IPS-18c (cell line): ENCODE measurements at regions not wholly inside any gene's neighbourhood (a gene's known extent, or its start where the extent isn't known, plus 50 kb on each side); places are given as distances from the start of the nearest gene placed in this dataset.

Experiments
- H3K4me3 ChIP-seq: 2 replicates; pipeline ENCODE4 v1.7.0; 2013; ENCODE audit warnings: low read depth, mild to moderate bottlenecking, low read length, moderate library complexity; ENCODE audit not compliant: insufficient read depth
- H3K9me3 ChIP-seq: one replicate; pipeline ENCODE4 v1.6.1; 2013; ENCODE audit warnings: mild to moderate bottlenecking, low read length, moderate library complexity; ENCODE audit not compliant: control insufficient read depth, insufficient read depth

DNA sequence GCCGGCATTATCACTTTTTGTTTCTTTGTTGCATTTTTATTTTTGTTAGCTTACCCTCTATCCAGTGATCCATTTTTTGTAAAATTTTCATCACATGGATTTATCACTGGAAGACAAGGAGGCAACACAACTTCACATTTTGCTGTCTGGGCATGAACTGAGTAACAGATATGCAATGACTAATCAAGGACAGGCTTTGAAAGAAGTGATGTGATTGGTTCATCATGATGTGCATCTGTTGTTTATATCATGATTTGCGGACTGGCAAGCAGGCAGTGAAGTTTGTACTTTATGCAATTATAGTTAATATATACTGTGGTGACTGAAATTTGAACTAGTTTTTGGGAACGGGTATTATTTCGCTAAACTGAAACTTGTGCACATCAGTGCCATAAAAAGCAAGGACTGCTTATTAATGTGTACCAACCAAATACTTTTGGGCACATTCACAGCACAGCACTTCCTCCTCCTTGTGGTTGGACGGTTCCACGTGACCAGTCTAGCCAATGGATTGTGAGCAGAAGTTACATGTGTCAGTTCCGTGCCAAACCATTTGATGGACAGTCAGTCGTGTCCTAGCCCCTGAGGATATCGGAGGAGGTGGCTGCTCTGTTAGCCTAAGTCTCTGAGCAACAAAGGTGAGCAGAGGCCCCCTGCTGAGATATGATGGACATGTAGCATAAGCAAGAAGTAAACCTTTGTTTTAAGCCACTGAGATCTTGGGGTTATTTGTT lies 201.4 kb upstream of the SIX2 start:
- H3K9me3 ChIP-seq: no peaks in the 10 kb centered on the region
- H3K4me3 ChIP-seq: no peak overlapping the region

DNA sequence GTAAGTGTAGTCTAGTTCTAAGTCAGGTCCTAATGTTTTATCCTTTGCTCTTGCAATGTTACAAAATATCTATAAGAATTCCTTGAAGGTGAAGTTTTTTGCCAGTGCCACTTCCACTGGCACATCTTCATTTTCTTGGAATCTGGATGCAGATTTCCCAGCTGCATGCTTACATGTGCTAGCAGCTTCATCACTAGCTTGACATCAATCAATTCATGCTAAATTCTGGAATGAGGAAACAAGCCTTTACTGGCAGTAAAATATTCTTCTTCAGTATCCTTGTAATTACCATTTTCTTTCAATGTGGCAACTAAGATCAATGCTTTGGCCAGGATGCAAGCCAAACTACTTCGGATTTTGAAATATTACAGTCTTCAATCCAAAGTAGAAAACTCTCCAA lies 200.6 kb upstream of the SIX2 start:
- Histone ChIP-seq H3K9me3 (no peaks in the 10 kb centered on the region), H3K4me3 (no peak overlapping the region)

GRCh38 chr2:45209302-45209701 lies 200.1 kb upstream of the SIX2 start:
- no peak overlapping the region for H3K4me3 ChIP-seq

GRCh38 chr2:45207101-45207500 lies 197.8 kb upstream of the SIX2 start:
- H3K4me3 ChIP-seq: no peak overlapping the region
- no peaks in the 10 kb centered on the region for H3K9me3 ChIP-seq

More at GRCh38 chr2:45209302-45209701, 200.1 kb upstream of the SIX2 start:
- no peaks in the 10 kb centered on the region for H3K9me3 ChIP-seq

DNA sequence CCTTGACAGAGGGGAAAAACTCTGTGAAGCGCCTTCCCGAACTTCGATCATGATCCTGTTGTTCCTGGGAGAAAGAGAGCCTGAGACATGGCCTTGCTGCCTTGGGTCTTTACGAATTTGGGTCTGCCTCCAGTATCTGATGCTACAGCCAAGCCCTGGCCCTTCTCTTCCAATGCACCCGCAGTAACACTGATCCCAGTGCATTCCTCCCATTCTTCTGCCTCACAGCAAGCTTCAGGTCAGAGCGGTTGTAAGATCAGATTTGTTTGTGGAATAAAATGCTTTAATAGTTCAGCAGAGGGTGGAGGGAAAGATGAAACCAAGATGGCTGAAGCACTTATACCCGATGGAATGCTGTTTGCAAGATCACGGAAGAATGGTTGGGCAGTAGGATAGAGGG lies 196.7 kb upstream of the SIX2 start:
- Histone ChIP-seq H3K4me3 (no peak overlapping the region), H3K9me3 (no peaks in the 10 kb centered on the region)

- Histone ChIP-seq H3K4me3 (no peak overlapping the region), H3K9me3 (no peaks in the 10 kb centered on the region)
These were observed 196.2 kb upstream of the SIX2 start for GRCh38 chr2:45205480-45205879.

- H3K9me3 ChIP-seq: no peaks in the 10 kb centered on the region
- H3K4me3 ChIP-seq: no peak overlapping the region
These were observed 194.1 kb upstream of the SIX2 start for GRCh38 chr2:45203400-45203799.

- H3K4me3 ChIP-seq: no peak overlapping the region
- H3K9me3 ChIP-seq: no peaks in the 10 kb centered on the region
These were observed 190.7 kb upstream of the SIX2 start for GRCh38 chr2:45199973-45200372.

GRCh38 chr2:45195916-45196315 lies 186.7 kb upstream of the SIX2 start:
- no peaks in the 10 kb centered on the region for H3K9me3 ChIP-seq

GRCh38 chr2:45194596-45194995 lies 185.3 kb upstream of the SIX2 start:
- H3K9me3 ChIP-seq: no peaks in the 10 kb centered on the region
- no peak overlapping the region for H3K4me3 ChIP-seq

More at GRCh38 chr2:45195916-45196315, 186.7 kb upstream of the SIX2 start:
- H3K4me3 ChIP-seq: no peak overlapping the region

DNA sequence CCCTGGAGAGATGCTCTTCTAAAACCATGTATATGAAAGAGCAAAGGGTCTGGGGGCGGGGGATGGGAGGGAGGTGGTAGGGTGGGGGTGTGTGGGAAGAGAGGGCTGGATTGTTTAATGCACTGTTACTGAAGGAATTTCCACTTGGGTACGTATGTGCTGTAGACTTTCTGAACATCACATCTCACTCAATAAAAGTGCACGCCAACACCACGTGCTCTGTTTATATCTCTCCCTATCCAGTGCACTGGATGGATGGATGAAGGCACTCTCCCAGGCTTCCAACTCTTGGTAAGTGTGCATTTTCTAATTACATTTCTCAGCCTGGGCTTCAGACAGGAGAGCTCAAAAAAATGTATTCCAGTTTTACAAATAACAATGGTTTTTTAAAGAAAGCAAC lies 184.3 kb upstream of the SIX2 start:
- no peak overlapping the region for H3K4me3 ChIP-seq
- H3K9me3 ChIP-seq: no peaks in the 10 kb centered on the region

GRCh38 chr2:45192991-45193390 lies 183.7 kb upstream of the SIX2 start:
- Histone ChIP-seq H3K4me3 (no peak overlapping the region), H3K9me3 (no peaks in the 10 kb centered on the region)

GRCh38 chr2:45192481-45192880 lies 183.2 kb upstream of the SIX2 start:
- Histone ChIP-seq H3K4me3 (no peak overlapping the region), H3K9me3 (no peaks in the 10 kb centered on the region)

DNA sequence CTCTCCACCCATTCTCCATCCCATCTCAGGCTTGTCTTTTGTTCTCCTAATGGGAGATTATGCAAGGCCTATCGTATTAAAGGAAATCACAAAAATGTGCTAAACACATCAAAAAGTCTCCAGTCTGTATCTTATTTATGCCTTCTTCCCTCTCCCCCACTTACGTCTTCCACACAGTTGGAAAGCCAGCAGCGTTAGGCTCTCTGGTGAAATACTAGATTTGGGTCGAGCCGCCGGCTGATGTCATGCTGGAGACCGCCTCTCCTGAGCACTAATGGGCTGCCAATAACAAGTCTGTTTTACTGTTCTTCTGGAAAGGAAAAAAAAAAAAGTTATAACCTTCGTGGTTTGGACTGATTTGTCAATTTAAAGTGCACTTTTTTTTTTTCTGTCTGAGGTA lies 182.7 kb upstream of the SIX2 start:
- H3K4me3 ChIP-seq: no peak overlapping the region
- H3K9me3 ChIP-seq: no peaks in the 10 kb centered on the region

DNA sequence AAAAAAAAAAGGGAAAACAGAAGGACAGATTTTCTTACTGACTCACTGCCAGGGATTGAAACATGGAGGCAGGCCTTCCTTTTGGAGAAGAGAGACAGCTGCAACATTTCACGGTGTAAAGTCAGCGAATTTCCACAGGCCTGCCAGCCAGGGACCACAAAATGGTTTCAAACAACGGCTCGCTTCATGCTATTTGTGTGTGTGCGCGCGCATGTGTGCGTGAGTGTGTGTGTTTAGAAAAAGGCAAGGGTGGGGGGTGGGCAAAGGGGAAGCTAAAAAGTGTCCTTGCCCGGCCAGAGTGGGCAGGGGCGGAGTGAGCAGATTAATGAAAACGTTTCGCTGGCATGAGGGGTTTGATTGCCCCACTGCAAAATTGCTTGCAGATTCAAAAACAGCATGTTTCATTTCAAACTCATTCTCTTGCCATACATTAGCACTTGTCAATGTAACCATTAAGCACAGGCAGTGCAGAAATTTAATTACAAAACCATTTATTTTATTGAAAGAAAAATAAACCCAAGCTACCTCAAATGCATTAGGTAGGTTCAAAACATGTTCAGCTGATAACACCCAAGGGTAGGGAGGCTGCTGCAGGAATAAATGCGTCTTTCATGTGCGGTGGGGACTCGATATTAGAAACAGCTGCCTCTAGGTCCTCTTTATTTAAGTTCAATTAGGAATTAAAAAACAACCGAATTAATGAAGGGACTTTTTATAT lies 182.1 kb upstream of the SIX2 start:
- no peaks in the 10 kb centered on the region for H3K9me3 ChIP-seq
- H3K4me3 ChIP-seq: no peak overlapping the region

GRCh38 chr2:45190481-45190942 lies 181.3 kb upstream of the SIX2 start:
- Histone ChIP-seq H3K9me3 (no peaks in the 10 kb centered on the region), H3K4me3 (no peak overlapping the region)

DNA sequence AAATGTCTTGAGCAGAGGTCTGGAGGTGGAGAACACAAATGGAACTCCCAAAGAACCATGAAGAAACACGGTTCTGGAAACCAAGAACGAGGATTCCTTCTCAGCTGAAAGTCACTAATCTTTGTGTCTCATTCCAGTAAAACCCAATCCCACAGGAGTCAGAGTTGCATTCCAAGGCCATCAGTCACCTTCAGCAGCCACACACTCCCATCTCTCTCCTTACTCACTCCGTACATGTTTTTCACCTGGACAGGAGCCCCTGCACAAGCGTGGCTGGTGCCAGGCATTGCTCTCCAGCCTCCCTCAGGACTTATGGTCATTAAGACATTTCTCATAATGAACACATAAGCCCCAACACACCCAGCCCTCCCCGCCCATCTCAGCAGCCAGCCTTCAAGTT lies 175.4 kb upstream of the SIX2 start:
- Histone ChIP-seq H3K4me3 (no peak overlapping the region), H3K9me3 (no peaks in the 10 kb centered on the region)

DNA sequence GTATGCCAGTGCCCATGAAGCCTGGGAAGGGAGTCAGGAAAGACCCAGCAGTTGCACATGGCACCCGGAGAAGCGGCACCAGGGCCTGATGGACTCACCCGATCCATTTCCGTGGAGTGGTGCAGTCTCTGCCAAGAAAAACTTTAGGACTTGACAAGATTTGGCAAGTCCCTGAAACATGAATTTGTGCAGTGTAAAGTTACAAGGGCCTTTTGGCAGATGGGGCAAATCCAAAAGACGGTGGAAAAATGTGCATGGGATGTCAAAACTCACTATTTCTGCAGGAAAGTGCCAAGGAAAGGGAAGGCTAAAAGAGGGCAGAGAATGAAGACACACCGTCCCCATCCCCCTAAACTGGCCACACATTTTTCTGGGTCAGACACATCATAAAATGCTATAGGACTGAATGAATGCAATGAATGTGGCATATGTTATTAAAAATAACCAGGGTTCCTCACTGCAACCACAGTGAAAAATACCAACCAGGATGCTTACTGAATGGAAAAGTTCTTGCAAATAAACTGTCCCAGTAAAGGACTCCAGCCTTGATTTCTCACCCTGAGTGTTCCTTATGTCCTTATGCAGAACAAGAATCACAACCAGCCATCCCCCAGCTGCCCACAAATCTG lies 173.5 kb upstream of the SIX2 start:
- H3K4me3 ChIP-seq: no peak overlapping the region
- H3K9me3 ChIP-seq: no peaks in the 10 kb centered on the region
